DOHH2 (cell line): ENCODE measurements at regions not wholly inside any gene's neighbourhood (a gene's known extent, or its start where the extent isn't known, plus 50 kb on each side); places are given as distances from the start of the nearest gene placed in this dataset.

Experiments used
- H3F3A ChIP-seq: fragments of 200-600 bp; sonication (generic), shearing (Covaris generic); 2 replicates; pipeline ENCODE4 v1.6.0; 2016; ENCODE audit warnings: antibody characterized with exemption, mild to moderate bottlenecking; ENCODE audit not compliant: control insufficient read depth, insufficient read depth
- H3K27ac ChIP-seq: fragments of 200-600 bp; sonication (generic); 2 replicates; pipeline ENCODE4 v1.5.1; 2014; ENCODE audit warnings: low read depth, mild to moderate bottlenecking, low read length, moderate library complexity
- H3K27me3 ChIP-seq: fragments of 200-600 bp; sonication (generic); 2 replicates; pipeline ENCODE4 v1.6.1; 2014; ENCODE audit warnings: mild to moderate bottlenecking, low read length, mixed read lengths; ENCODE audit not compliant: control insufficient read depth
- H3K36me3 ChIP-seq: fragments of 200-600 bp; sonication (generic); 2 replicates; pipeline ENCODE4 v1.6.1; 2014; ENCODE audit warnings: mild to moderate bottlenecking, low read length, moderate library complexity, mixed read lengths; ENCODE audit not compliant: control insufficient read depth
- H3K4me1 ChIP-seq: fragments of 200-600 bp; sonication (generic); 2 replicates; pipeline ENCODE4 v1.6.1; 2014; ENCODE audit warnings: mild to moderate bottlenecking, low read length, mixed read lengths; ENCODE audit not compliant: control insufficient read depth
- H3K4me2 ChIP-seq: fragments of 200-600 bp; sonication (generic); 2 replicates; pipeline ENCODE4 v1.6.0; 2014; ENCODE audit warnings: mild to moderate bottlenecking, low read length, moderate library complexity
- H3K4me3 ChIP-seq: fragments of 200-600 bp; sonication (generic); 2 replicates; pipeline ENCODE4 v1.5.1; 2014; ENCODE audit warnings: mild to moderate bottlenecking, low read length, mixed read lengths
- H3K79me2 ChIP-seq: fragments of 200-600 bp; sonication (generic); 2 replicates; pipeline ENCODE4 v1.6.1; 2014; ENCODE audit warnings: mild to moderate bottlenecking, low read length, mixed read lengths; ENCODE audit not compliant: control insufficient read depth
- H3K9me2 ChIP-seq: fragments of 200-600 bp; sonication (generic); replicated peaks from 2 replicates; pipeline ENCODE4 v1.6.1; 2014; ENCODE audit warnings: mild to moderate bottlenecking, low read length, mixed read lengths; ENCODE audit not compliant: control insufficient read depth
- H3K9me3 ChIP-seq: fragments of 200-600 bp; sonication (generic); 2 replicates; pipeline ENCODE4 v1.6.1; 2014; ENCODE audit warnings: antibody characterized with exemption, low read length, mixed read lengths; ENCODE audit not compliant: control insufficient read depth, insufficient read depth
- H4K20me1 ChIP-seq: fragments of 200-600 bp; sonication (generic); 2 replicates; pipeline ENCODE4 v1.6.0; 2014; ENCODE audit warnings: low read depth, mild to moderate bottlenecking, antibody characterized with exemption, low read length, moderate library complexity; ENCODE audit not compliant: control insufficient read depth, insufficient read depth
- EZH2phosphoT487 ChIP-seq: fragments of 200-600 bp; sonication (generic); IDR thresholded peaks from 2 replicates; pipeline ENCODE4 v1.6.1; 2017; ENCODE audit warnings: borderline replicate concordance, mild to moderate bottlenecking, antibody characterized with exemption, low read length, moderate library complexity, mixed read lengths
- TF ChIP-seq, protein P1 (sequence below): fragments of 200-600 bp; sonication (generic); IDR thresholded peaks from one replicate; pipeline ENCODE4 v1.5.1; 2014; ENCODE audit warnings: antibody characterized with exemption, mild to moderate bottlenecking, low read depth, low read length; ENCODE audit not compliant: poor library complexity, severe bottlenecking

DNA sequence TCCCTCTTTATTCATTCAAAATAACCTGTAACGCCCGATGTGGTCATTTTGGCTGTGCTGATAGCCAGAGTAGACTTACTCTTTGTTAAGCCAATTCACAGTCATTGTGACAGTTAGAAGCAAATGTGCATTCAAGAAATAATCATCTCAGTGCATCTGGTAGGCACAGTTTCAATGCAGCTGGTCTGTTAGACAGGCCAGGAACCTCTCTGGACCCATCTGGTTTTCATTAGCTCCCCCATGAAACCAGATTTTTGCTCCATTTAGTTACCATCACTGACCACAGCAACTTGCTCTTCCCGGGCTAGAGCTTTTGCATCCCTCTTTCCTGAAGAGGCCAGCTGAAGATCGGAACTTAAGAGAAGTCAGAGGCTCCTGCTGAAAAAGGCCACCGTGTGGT, 284.2 kb downstream of the NSG2 start:
- TF ChIP-seq, protein P1, sequence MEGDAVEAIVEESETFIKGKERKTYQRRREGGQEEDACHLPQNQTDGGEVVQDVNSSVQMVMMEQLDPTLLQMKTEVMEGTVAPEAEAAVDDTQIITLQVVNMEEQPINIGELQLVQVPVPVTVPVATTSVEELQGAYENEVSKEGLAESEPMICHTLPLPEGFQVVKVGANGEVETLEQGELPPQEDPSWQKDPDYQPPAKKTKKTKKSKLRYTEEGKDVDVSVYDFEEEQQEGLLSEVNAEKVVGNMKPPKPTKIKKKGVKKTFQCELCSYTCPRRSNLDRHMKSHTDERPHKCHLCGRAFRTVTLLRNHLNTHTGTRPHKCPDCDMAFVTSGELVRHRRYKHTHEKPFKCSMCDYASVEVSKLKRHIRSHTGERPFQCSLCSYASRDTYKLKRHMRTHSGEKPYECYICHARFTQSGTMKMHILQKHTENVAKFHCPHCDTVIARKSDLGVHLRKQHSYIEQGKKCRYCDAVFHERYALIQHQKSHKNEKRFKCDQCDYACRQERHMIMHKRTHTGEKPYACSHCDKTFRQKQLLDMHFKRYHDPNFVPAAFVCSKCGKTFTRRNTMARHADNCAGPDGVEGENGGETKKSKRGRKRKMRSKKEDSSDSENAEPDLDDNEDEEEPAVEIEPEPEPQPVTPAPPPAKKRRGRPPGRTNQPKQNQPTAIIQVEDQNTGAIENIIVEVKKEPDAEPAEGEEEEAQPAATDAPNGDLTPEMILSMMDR = no peak
- no peak for TF ChIP-seq EZH2phosphoT487

DNA sequence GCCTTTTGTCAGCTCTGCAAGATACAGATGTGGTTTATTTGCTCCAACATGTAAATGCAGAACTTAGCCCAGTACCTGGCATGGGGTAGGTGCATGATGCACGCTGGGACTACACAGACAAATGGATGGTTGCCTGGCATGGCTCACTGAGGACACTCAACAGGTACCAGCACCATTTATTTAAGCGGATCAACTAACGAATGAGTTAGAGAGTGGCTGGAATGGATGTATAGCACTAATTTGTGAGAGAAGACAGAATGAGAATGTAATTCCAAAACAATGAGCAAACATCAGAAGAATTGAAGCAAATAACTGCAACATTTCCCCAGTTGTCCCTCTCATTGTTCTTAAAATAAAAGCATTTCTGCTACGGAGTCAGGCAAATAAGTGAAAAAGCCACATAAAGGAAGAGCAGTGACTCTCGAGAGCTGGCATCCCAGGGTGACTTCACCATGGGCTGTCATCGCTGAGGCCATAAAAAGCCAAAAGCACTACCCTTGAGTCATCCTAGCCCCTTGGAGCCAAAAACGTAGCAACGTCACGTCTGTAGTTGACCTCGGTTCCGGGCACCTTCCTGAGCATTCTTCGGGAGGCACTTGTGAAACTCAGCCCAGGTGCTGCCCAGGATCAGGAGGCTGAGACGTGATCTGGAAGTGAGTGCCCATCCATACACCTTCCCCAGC, 290.3 kb downstream of the NSG2 start:
- H3F3A ChIP-seq = no peaks in the 10 kb centered on the region
- no peak overlapping the region for H3K27ac ChIP-seq
- TF ChIP-seq, protein P1 = no peak
- TF ChIP-seq EZH2phosphoT487 = no peak
- no peak overlapping the region for H3K4me2 ChIP-seq
- no peaks in the 10 kb centered on the region for H3K9me2 ChIP-seq
- H3K4me3 ChIP-seq = no peak overlapping the region
- no peaks in the 10 kb centered on the region for H3K4me1 ChIP-seq
- H3K27me3 ChIP-seq = peaks cover 7% of the 10 kb centered on the region
- H3K9me3 ChIP-seq = no peaks in the 10 kb centered on the region
- H4K20me1 ChIP-seq = no peaks in the 10 kb centered on the region
- H3K79me2 ChIP-seq = no peaks in the 10 kb centered on the region
- no peaks in the 10 kb centered on the region for H3K36me3 ChIP-seq

More for the DNA sequence above, 284.2 kb downstream of the NSG2 start:
- H3K79me2 ChIP-seq = no peaks in the 10 kb centered on the region
- no peaks in the 10 kb centered on the region for H4K20me1 ChIP-seq
- no peaks in the 10 kb centered on the region for H3K9me2 ChIP-seq
- H3K27ac ChIP-seq = no peak overlapping the region
- no peaks in the 10 kb centered on the region for H3K4me1 ChIP-seq
- no peaks in the 10 kb centered on the region for H3K9me3 ChIP-seq
- H3F3A ChIP-seq = no peaks in the 10 kb centered on the region
- no peaks in the 10 kb centered on the region for H3K36me3 ChIP-seq
- no peak overlapping the region for H3K4me2 ChIP-seq
- H3K4me3 ChIP-seq = no peak overlapping the region
- H3K27me3 ChIP-seq = no peaks in the 10 kb centered on the region

DNA sequence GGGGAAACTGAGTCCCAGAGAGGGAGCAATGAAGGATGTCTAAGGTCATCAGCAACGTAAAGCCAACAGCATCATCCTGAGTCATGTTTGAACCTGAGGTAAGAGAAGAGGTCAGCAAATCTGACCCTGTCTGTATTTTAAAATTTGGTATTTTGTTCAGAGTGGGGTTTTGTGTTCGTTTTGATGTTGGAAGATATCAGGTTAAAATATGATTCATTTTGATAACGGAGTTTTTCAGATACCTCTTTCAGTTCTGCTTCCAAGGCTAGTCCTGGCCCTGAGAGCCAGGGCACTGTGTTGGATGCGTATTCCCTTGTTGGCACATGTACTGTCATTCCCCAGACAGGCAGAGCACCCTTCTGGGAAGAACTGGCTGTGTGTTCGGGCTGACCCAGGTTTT, 291.0 kb downstream of the NSG2 start:
- Histone ChIP-seq H3K27me3 (peaks cover 7% of the 10 kb centered on the region), H3K4me2 (no peak overlapping the region), H3K9me2 (no peaks in the 10 kb centered on the region), H3K4me3 (no peak overlapping the region), H3K9me3 (no peaks in the 10 kb centered on the region), H3K79me2 (no peaks in the 10 kb centered on the region), H3F3A (no peaks in the 10 kb centered on the region), H3K4me1 (no peaks in the 10 kb centered on the region), H3K36me3 (no peaks in the 10 kb centered on the region), H4K20me1 (no peaks in the 10 kb centered on the region), H3K27ac (no peak overlapping the region)
- TF ChIP-seq EZH2phosphoT487 = no peak

DNA sequence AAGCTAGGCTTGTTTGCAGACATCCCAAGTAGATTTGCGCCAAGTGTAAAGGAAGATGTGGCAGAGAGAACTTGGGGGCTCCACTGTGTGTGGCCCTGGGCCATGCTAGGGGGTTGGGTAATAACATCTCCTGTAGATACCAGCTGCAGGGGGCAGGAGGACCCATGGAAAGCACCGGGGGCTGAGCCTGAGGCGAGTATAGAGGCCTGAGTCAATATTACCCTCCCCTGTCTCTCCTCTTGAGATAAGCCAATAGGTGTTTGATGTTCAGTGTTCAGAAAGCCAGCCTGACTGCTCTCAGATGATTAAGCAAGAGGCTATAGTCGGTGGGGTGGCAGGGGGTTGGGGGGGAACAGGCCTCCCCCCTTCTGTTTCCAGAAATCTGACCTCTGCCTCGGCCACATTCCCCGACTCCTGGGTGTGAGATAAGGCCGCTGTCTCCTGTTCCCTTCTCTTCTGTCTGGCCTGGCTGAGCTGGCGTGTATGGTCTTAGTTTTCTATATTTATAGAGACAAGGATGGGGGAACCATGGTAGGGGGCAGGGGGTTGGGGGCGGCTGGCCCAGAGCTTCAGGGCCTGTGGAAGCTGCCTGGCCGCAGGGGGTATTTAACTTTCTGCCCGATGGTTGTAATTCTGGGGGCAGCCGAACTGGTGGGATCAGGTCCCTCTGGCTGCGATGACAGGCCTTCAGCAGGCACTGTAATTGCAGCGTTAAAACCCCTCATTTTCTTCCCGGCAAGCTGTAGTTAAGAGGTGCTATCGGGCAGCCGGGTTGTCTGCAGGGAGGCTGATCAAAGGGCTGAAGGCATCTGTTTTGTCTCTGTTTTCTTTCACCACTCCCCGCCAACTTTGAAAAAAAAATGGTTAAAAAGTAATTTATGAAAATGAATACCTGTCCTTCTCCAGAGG, 292.0 kb downstream of the NSG2 start:
- Histone ChIP-seq H3K9me3 (no peaks in the 10 kb centered on the region), H3K4me3 (no peak overlapping the region), H3K36me3 (no peaks in the 10 kb centered on the region), H3K79me2 (no peaks in the 10 kb centered on the region), H4K20me1 (no peaks in the 10 kb centered on the region), H3K27ac (no peak overlapping the region), H3F3A (no peaks in the 10 kb centered on the region), H3K9me2 (no peaks in the 10 kb centered on the region), H3K4me2 (no peak overlapping the region), H3K27me3 (peaks cover 7% of the 10 kb centered on the region), H3K4me1 (no peaks in the 10 kb centered on the region)
- TF ChIP-seq EZH2phosphoT487 = no peak
- TF ChIP-seq, protein P1 = no peak
